AG04450 (cell line): ENCODE measurements at regions not wholly inside any gene's neighbourhood (a gene's known extent, or its start where the extent isn't known, plus 50 kb on each side); places are given as distances from the start of the nearest gene placed in this dataset.

ENCODE experiments used
- CTCF ChIA-PET: fragments of 300-600, 350-600 bp; formaldehyde crosslinking; extraction: SDS; loops from one replicate; lab custom pipeline; 2022; ENCODE audit warnings: antibody characterized with exemption, inconsistent platforms; lab: Charles Lee
- POLR2A ChIA-PET: fragments of 350-600 bp; formaldehyde crosslinking; extraction: SDS; loops from one replicate; lab custom pipeline; 2021; ENCODE audit warnings: antibody characterized with exemption, inconsistent platforms; lab: Yijun Ruan, JAX
- DNase-seq: peaks from one replicate; pipeline ENCODE4 v3.0.0-alpha.2; 2011; ENCODE audit warnings: low read depth, low spot score
- H3K27ac ChIP-seq: one replicate; pipeline ENCODE4 v1.5.1; 2012; ENCODE audit warnings: low read depth, low read length, control low read depth
- H3K27me3 ChIP-seq: one replicate; pipeline ENCODE4 v1.6.0; 2012; ENCODE audit warnings: low read length; ENCODE audit not compliant: control insufficient read depth, insufficient read depth
- H3K4me3 ChIP-seq: 2 replicates; pipeline ENCODE4 v1.5.1; 2011; ENCODE audit warnings: mild to moderate bottlenecking, low read depth, low read length, control low read depth
- H3K9me3 ChIP-seq: 2 replicates; pipeline ENCODE4 v1.5.1; 2012; ENCODE audit warnings: low read length; ENCODE audit not compliant: control insufficient read depth, insufficient read depth
- TF ChIP-seq, protein P1 (sequence below): IDR thresholded peaks from 2 replicates; pipeline ENCODE4 v1.5.1; 2011; ENCODE audit warnings: low read depth, low read length, control low read depth, inconsistent platforms

DNA sequence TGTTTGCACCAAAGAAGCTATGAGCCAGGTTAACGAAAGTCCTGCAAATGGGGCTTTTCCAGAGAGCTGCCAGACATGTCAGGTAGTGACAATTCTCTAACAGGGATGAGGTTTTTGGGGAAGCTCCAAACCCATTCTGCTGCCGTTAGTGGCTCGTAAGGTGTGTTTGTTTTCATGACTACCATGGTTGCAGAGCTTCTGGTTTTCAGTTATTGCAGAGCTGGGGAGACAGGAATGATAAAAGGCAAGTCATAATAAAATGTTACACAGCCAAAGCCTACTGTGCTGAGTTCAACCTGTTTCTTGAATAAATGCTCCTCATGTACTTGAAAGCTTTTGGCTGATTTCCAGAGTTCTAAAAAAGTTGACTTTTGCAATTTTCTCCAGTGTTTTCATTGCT is 209.2 kb upstream of the STK17B start:
- DNase-seq = no peak
- no peak overlapping the region for H3K4me3 ChIP-seq
- ChIA-PET POLR2A (interaction anchor here (0.6 kb wide), 1 partner anchor 56 kb away, joined by 3 read pairs; no protein-coding TSS in a partner anchor), CTCF (interaction anchor here (0.6 to 1.0 kb wide), 2 partner anchors 370 to 931 kb away, joined by 3 read pairs; no protein-coding TSS in a partner anchor)
- TF ChIP-seq, protein P1, sequence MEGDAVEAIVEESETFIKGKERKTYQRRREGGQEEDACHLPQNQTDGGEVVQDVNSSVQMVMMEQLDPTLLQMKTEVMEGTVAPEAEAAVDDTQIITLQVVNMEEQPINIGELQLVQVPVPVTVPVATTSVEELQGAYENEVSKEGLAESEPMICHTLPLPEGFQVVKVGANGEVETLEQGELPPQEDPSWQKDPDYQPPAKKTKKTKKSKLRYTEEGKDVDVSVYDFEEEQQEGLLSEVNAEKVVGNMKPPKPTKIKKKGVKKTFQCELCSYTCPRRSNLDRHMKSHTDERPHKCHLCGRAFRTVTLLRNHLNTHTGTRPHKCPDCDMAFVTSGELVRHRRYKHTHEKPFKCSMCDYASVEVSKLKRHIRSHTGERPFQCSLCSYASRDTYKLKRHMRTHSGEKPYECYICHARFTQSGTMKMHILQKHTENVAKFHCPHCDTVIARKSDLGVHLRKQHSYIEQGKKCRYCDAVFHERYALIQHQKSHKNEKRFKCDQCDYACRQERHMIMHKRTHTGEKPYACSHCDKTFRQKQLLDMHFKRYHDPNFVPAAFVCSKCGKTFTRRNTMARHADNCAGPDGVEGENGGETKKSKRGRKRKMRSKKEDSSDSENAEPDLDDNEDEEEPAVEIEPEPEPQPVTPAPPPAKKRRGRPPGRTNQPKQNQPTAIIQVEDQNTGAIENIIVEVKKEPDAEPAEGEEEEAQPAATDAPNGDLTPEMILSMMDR = no peak
- H3K9me3 ChIP-seq = no peaks in the 10 kb centered on the region
- no peak overlapping the region for H3K27ac ChIP-seq
- H3K27me3 ChIP-seq = no peaks in the 10 kb centered on the region

DNA sequence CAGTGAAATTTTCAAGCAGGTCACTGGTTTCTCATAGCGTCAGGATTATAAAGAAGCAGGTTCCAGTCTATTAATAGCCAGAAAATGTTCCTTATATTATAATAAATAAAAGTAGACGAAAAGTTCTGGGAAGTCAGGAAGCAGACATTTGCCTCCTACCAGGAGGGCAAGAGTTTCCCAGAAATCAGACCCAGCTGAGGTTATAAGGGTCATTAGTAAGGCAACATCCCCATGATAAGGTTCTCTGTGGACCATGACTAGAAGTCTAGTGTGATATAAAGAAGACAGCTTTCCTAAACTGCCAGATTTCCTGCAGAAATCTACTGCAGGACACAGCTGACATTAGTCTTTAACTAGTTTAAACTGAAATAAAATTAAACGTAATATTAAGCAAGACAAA is 210.1 kb upstream of the STK17B start:
- DNase-seq = no peak
- TF ChIP-seq, protein P1 = no peak
- H3K27me3 ChIP-seq = no peaks in the 10 kb centered on the region
- H3K4me3 ChIP-seq = no peak overlapping the region
- H3K9me3 ChIP-seq = no peaks in the 10 kb centered on the region
- CTCF ChIA-PET = no interaction called here
- POLR2A ChIA-PET = no interaction called here
- H3K27ac ChIP-seq = no peak overlapping the region

DNA sequence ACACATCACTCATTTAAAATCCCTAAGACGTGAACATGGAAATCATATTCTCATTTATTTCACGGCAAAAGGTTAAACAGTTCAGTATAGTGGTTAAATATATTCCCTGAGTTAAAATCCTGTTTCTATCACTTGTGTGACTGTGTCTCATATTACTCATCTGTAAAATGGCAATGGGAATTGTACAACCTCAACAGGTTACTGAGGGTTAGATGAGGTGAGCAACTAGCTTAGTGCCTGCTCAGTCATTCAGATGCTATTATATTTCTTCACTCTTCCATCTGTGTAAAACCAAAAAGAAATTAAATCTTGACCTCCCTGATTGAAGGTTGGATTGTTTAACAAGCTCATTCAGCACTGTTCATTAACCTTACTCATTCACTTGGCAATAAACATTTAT is 212.4 kb upstream of the STK17B start:
- POLR2A ChIA-PET = no interaction called here
- Histone ChIP-seq H3K27ac (no peak overlapping the region), H3K27me3 (no peaks in the 10 kb centered on the region), H3K9me3 (no peaks in the 10 kb centered on the region), H3K4me3 (no peak overlapping the region)
- TF ChIP-seq, protein P1 = no peak
- CTCF ChIA-PET = no interaction called here
- DNase-seq = no peak

DNA sequence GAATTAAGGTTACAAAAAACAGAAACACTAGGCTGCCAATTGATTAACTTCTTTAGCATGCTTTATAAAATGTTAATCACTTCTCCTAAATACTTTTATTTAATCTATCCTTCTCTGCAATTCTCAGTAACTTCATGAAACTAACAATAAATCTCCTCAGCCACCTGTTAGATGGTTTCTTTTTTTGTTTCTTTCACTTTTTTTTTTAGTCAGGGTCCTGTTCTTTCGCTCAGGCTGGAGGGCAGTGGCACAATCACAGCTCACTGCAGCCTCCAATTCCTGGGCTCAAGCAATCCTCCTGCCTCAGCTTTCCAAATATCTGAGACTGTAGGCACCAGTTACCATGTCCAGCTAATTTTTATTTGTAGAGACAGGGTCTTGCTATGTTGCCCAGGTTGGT is 213.4 kb upstream of the STK17B start:
- Histone ChIP-seq H3K27ac (no peak overlapping the region), H3K4me3 (no peak overlapping the region), H3K27me3 (no peaks in the 10 kb centered on the region), H3K9me3 (no peaks in the 10 kb centered on the region)
- no peak for DNase-seq
- ChIA-PET CTCF (no interaction called here), POLR2A (interaction anchor here (0.6 kb wide), 1 partner anchor 98 kb away, joined by 7 read pairs; no protein-coding TSS in a partner anchor)
- TF ChIP-seq, protein P1 = no peak

DNA sequence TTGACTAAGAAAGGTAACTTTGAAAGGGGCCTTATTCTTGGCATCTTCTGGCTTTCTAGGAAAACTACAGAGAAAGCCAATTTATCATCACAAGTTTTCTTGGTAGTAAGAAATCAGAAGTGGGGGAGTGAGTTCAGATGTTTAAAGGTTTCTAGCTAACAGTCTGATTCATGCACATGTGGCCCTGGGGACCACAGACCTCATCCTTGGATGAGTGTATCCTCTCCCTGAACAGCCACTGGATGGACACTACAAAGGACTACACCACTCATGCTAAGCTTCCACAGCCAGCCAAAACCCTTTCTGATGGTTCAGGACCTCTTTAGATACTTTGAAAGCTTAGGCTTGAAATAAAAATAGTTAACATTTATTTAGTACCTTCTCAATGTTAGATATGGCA is 218.3 kb upstream of the STK17B start:
- H3K27ac ChIP-seq = no peak overlapping the region
- ChIA-PET POLR2A (no interaction called here), CTCF (interaction anchor here (2.5 kb wide), 1 partner anchor 64 kb away, joined by 6 read pairs; no protein-coding TSS in a partner anchor)
- TF ChIP-seq, protein P1 = no peak
- DNase-seq = no peak
- H3K27me3 ChIP-seq = no peaks in the 10 kb centered on the region
- H3K9me3 ChIP-seq = no peaks in the 10 kb centered on the region
- no peak overlapping the region for H3K4me3 ChIP-seq
